ENCODE measurements at regions not wholly inside any gene's neighbourhood (a gene's known extent, or its start where the extent isn't known, plus 50 kb on each side); places are given as distances from the start of the nearest gene placed in this dataset.

DNA sequence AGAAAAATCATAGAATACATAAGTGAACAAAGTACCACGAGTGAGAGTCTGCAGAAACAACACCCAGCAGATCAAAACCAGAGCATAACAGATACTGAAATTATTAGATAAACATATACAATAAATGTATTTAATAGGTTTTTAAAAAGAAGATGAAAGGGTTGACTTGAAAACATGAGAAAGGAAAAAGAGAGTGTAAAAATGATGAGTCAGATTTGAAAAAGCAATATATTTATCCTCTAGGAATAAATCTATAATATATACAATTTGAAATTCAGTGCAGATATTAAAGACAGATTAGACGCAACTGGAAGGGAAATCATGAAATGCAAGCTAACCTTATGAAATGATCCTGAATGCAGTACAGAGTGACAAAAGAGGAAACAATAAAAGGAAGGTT, 170.2 kb upstream of the RUNX1 start:
- TF ChIP-seq, protein P1, sequence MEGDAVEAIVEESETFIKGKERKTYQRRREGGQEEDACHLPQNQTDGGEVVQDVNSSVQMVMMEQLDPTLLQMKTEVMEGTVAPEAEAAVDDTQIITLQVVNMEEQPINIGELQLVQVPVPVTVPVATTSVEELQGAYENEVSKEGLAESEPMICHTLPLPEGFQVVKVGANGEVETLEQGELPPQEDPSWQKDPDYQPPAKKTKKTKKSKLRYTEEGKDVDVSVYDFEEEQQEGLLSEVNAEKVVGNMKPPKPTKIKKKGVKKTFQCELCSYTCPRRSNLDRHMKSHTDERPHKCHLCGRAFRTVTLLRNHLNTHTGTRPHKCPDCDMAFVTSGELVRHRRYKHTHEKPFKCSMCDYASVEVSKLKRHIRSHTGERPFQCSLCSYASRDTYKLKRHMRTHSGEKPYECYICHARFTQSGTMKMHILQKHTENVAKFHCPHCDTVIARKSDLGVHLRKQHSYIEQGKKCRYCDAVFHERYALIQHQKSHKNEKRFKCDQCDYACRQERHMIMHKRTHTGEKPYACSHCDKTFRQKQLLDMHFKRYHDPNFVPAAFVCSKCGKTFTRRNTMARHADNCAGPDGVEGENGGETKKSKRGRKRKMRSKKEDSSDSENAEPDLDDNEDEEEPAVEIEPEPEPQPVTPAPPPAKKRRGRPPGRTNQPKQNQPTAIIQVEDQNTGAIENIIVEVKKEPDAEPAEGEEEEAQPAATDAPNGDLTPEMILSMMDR (IDR thresholded peaks at IDR 0.05) = no peak
- no peak for TF ChIP-seq POLR2A (IDR thresholded peaks at IDR 0.05)
- no peak for TF ChIP-seq EP300 (IDR thresholded peaks at IDR 0.05)

Measured in tibial nerve (tissue), 4 donors.